HG02759 (cell line): ENCODE measurements at regions not wholly inside any gene's neighbourhood (a gene's known extent, or its start where the extent isn't known, plus 50 kb on each side); places are given as distances from the start of the nearest gene placed in this dataset.

Experiments
- ATAC-seq: cut with Tn5 transposase; IDR thresholded peaks from one replicate; pipeline ENCODE4 v1.9.1; 2021; ENCODE audit warnings: mild to moderate bottlenecking, moderate library complexity; ENCODE audit not compliant: unreplicated experiment

DNA sequence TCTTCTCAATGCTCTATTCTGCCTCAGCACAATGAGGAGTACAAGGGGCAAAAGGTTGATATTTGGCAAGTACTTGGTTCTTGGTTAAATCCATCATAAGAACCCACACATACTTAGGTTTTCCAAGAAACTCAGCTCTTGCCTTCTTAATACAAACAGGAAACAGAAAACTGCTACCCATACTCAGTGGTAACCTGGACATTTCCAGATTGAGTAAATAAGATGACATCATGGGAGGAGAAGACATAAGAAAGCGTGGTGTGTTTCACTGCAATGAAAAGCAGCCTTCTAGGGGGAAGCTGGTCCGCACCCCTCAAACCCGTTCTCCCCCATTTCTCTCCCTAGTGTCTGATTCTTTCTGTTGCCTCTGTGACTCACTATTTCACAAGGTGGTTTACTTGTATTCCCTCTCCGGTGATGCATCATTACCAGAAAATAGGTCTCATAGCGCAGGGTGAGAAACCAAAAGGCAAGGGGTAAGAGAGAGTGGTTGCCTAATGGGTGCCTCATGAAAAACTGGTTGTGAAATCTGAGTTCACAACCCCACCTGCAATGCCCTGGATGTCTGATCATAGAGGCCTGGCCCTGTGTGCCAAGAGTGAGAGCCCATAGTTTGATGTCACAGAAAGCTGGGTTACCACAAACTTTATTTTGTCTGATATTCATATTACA lies 326.5 kb upstream of the TBX3 start:
- no peak for ATAC-seq

DNA sequence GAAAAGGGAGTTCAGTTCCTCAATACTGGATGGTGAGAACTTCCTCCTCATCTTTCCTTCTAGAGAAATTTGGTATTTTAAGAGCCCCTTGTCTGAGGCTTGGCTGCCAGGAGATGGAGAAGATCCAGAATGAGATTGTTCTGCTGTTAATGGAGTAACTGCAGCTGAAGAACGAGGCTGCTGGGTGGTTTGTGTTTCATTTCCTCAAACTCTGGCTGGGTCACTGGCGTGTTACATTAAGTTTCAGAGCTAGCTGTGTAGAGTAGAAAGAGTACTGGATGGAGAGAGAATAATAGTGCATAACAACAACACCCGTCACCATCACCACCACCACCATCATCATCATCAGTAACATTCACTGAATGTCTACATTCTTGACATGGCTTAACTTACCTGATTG lies 325.0 kb upstream of the TBX3 start:
- ATAC-seq = no peak

GRCh38 chr12:115004470-115005146 lies 320.6 kb upstream of the TBX3 start:
- no peak for ATAC-seq

GRCh38 chr12:115002434-115002833 lies 318.5 kb upstream of the TBX3 start:
- ATAC-seq = no peak

DNA sequence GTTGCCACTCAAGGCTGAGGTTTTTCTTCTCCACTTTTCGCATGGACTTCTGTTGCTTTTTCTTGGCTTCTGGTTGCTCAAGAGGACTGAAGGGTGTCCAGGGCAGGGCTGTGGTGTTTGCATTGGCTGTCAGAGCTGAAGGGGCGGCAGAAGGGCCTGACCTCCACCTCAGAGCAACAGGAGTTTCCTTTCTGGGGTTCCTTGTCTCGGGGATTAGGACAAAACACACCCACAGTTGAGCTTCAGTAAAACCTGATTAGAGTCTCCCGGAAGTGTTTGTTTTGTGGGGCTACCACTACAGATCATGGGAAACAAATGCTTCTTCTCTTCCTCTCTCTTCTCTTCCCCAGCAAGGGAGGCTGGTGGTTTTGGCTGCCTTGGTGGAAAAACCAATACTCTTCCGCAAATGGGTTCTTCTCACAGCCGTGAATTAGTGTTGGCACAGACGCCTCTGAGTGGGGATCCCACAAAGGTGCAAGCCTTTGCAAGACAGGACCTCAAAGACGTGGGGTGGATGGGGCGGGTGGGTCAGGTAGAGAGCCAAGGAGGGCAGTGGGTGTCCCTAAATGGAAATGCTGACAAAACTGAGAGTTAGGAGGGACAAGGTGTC lies 317.7 kb upstream of the TBX3 start:
- no peak for ATAC-seq

DNA sequence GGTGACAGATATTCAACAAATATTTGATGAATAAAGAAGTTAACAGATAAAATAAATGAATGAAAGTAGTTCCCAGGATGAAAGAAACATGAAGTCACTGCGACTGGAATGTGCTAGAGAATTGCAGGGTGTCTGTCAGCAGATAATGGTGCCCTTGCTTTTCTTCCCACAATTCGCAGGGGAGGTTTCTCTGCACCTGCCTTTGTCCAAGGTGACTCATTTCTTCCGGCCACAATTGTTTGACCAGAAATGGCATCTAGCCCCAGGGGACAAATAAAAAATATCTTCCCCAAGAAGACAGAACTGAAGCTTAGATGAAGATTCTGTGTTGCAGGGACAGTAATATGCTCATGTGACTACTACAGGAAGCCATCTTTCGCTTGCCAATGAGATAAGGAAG lies 316.1 kb upstream of the TBX3 start:
- ATAC-seq = no peak

GRCh38 chr12:114998750-114999128 lies 314.8 kb upstream of the TBX3 start:
- no peak for ATAC-seq

GRCh38 chr12:114998118-114998749 lies 314.3 kb upstream of the TBX3 start:
- ATAC-seq = no peak

GRCh38 chr12:114996382-114996781 lies 312.4 kb upstream of the TBX3 start:
- ATAC-seq = no peak

DNA sequence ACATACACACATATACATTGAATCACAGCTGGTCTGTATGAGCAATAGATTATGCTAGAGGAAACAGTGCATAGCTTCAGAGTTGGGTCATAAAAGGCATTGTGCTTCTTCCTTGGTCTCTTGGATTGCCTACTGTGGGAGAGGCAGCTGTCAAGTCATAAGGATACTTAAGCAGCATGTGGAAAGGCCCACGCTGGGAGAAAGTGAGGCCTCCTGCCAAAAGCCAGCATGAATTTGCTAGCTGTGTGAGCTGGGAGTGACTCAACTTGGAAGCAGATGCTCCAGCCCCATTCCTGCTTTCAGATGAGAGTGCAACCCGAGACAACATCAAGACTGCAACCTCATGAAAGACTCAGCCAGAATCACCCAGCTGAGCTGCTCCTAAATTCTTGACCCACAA lies 311.9 kb upstream of the TBX3 start:
- ATAC-seq = no peak

DNA sequence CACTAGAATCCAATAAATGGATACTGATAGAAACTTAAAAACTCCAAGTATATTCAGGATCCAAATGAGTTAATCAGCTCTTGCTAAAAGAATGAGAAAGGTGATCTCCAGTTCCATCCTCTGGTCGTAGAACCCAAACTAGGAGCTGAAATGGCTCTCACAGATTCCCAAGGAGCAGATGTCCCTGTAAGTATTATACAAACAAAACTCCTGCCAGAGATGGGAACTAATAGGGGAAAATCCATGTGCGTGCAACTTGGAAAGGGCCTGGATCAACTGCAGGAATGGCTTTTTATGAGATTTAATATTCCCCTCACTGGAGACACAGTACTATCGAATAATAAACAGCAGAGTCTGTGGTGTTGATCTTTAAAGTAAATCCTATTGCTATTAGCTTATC lies 309.2 kb upstream of the TBX3 start:
- ATAC-seq = no peak

DNA sequence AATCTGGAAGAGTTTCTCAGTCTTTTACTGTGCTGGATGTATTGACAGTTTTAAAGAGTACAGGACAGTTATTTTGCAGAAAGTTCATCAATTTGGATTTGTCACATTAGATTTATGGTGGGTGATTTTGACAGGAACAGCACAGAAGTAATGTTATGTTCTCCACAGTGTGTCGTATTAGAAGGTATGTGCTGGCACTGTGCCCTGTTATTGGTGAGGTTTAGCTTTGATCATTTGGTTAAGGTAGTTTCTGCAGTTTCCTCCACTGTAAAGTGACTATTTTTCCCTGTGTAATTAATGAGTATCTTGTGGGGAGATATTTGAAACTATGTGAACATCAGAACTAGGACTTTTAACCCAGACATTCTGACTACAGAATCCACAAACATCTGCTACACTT lies 308.5 kb upstream of the TBX3 start:
- ATAC-seq = no peak

DNA sequence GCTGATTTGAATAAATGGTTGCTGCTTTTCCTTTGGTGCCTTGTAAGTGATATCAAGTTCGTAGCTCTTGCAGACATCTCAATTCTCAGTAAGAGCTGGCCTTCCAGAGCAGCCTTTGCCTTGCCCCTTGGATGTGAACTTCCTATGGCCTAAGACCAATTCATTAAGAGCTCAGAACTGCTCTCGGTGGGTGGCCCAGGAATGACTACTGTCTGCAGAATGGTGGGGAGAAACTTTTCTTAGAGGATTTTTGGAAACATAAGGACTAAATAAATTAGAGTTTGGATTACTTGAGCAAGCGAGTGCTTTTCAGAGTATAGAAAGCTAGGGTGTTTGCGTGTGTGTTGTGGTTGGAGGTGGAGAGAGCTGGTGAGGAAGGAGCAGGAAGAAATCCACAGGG lies 306.4 kb upstream of the TBX3 start:
- ATAC-seq = no peak

DNA sequence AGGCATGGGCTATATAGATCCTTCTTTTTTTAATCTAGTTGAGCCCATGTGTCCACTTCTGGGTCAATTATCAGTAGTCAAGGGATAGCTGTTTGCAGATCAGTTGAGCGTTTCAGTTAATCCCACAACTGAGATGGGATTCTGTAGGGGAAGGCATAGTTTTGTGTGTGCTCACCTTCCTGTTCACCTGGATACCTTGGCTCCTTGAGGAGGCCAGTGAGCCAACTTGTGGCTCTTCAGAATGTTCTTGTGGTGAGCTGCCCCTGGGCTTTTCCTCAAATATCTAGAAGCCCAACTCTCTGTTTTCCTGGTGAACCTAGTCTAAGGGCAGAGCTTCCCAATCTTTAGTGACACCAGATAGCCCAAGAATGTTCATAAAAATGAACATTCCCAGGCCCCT lies 302.9 kb upstream of the TBX3 start:
- ATAC-seq = no peak

- no peak for ATAC-seq
These were observed 302.3 kb upstream of the TBX3 start for GRCh38 chr12:114986178-114986714.

DNA sequence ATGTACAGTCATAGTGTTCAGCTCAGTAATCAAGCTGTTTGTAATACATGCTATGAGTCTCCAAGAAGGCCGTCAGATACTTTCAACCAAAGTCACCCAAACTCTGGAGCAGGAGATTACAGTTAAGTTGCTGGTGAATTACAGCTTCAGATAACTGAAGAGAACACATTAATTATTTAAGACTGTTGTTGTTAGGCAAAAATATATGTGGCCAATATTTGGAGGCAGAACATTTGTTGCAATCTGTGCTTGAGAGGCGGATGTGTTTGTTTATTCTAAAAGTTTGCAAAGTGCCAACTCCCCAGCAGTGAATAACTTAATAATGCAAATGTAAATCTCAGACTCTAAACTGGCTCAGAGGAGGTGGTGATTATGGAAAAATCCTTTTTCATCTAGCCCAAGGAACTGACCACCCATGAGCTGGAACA lies 300.7 kb upstream of the TBX3 start:
- ATAC-seq = no peak

GRCh38 chr12:114982760-114983159 lies 298.8 kb upstream of the TBX3 start:
- ATAC-seq = no peak

DNA sequence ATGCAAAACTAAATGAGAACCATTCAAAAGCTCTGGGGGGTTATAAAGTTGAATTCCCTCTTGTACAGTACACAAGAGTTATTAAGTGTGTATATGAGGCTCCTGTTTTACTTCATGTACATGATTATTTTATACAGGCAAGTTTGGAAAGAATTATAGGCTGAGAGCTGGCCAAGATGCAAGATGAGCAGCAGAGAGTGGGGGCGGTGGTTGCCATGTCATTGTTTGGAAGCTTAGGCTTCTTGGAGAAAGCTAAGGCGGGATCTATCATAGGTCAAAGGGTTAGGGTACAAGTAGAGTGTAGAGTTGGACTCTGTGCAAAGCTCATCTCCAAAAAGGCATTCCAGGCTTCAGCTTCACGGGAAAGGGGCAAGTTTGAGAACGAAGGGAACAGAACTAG lies 297.1 kb upstream of the TBX3 start:
- no peak for ATAC-seq

DNA sequence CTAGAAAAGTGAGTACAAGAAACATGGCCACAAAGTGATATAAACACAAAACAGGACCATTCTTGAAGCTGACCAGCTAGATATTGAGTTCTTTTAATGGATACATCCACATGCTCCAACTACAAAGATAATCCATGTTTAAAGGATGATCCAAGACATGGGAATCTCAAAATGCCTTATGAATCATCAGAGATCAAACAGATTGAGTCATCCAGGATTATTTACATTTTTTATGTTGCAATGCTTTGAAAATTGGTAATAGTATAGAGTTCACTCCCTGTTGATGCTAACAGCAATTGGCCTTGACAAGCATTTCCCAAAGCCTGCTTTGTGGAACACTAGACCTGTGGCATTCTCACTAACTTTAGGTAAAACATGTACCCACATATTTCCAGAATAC lies 293.0 kb upstream of the TBX3 start:
- no peak for ATAC-seq

DNA sequence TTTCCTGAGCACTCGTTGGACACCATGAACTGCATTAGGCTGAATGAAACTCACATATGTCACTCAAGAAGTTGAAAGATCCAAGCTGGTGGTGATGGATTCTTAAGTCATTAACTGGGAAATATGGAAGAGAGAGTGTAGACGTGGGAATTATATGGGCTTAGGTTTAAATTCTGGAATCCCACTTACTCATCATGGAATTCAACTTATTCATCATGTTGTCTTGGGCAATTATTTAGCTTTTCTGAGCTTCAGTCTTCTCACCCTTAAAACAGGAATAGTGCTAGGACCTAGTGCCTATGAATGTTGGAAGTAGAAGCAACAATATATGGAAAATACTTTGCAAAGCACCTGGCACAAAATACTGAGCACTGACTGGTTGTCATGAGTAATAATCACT lies 292.4 kb upstream of the TBX3 start:
- ATAC-seq = no peak

GRCh38 chr12:114975640-114976310 lies 291.8 kb upstream of the TBX3 start:
- no peak for ATAC-seq
